ENCODE measurements at regions not wholly inside any gene's neighbourhood (a gene's known extent, or its start where the extent isn't known, plus 50 kb on each side); places are given as distances from the start of the nearest gene placed in this dataset.

DNA sequence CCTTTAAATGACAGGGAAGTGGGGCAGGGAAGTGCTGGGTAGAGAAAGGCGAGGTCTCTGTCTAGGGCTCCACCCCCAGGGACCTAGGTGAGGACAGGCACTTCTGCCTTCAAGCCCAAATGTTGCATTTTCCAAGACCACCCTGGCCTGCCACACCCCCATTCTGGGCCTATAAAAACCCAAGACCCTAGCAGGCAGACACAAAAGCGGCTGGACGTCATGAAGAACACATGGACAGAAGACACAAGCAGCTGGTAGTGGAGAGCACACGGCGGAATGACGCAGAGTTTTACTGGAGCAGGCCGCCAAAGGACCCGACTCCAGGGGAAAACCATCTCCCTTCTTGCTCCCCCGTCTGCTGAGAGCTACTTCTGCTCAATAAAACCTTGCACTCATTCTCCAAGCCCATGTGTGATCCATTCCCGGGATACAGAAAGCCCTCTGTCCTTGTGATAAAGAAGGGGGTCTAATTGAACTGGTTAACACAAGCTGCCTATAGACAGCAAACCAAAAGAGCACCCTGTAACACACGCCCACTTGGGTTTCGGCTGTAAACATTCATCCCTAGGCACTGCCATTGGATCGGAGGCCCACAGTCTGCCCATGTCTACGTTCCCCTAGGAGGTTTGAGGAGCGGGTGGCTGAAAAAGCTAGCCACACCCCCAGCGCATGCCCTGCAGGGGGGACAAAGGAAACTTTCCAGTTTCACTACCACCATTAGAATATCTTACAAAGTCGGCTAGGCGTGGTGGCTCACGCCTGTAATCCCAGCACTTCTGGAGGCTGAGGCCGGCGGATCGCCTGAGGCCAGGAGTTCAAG lies 622.2 kb upstream of the SALL1 start:
- TF ChIP-seq POLR2AphosphoS5 (IDR thresholded peaks at IDR 0.05; ENCODE audit: borderline replicate concordance, low read depth, low read length): no peak
- no peak for TF ChIP-seq EZH2 (IDR thresholded peaks at IDR 0.05)

Measured in SK-N-MC (cell line).